PC-3 (cell line): ENCODE measurements at regions not wholly inside any gene's neighbourhood (a gene's known extent, or its start where the extent isn't known, plus 50 kb on each side); places are given as distances from the start of the nearest gene placed in this dataset.
A peak's percentile ranks its signal among the peaks of the same experiment; 100 is the strongest.

Experiments used
- ATAC-seq: fragments of 200-7000 bp; cut with Tn5 transposase; 2 replicates; pipeline ENCODE4 v1.9.1; 2020; ENCODE audit warnings: mild to moderate bottlenecking, moderate library complexity
- BruUV-seq: library from RNA; stranded (reverse); fragments of 400-500 nt; replicated peaks from 2 replicates; lab custom pipeline; 2021; lab: Mats Ljungman, UMichigan
- CTCF ChIA-PET: fragments of 300-600 bp; sonication (Branson Sonifier 250); formaldehyde crosslinking; loops from one replicate; lab custom pipeline; 2022; ENCODE audit warnings: antibody characterized with exemption; lab: Charles Lee
- POLR2A ChIA-PET: fragments of 300-600 bp; sonication (Branson Sonifier 250); formaldehyde crosslinking; loops from one replicate; lab custom pipeline; 2022; ENCODE audit warnings: antibody characterized with exemption; ENCODE audit not compliant: unreplicated experiment; lab: Charles Lee
- DNase-seq: peaks from one replicate; pipeline ENCODE4 v3.0.0-alpha.2; 2015
- H2AFZ ChIP-seq: fragments of 300-600 bp; sonication (generic); 2 replicates; pipeline ENCODE4 v1.6.0; 2016; ENCODE audit warnings: antibody characterized with exemption, low read length
- H3F3A ChIP-seq: fragments of 300-600 bp; sonication (generic); one replicate; pipeline ENCODE4 v1.6.0; 2017; ENCODE audit warnings: antibody characterized with exemption, low read length, control low read depth, mild to moderate bottlenecking; ENCODE audit not compliant: unreplicated experiment
- H3K27ac ChIP-seq: fragments of 300-600 bp; sonication (generic); 2 replicates; pipeline ENCODE4 v1.5.1; 2016; ENCODE audit warnings: mild to moderate bottlenecking, low read length
- H3K27me3 ChIP-seq: fragments of 300-600 bp; sonication (generic); 2 replicates; pipeline ENCODE4 v1.6.1; 2016; ENCODE audit warnings: low read length, mixed read lengths
- H3K36me3 ChIP-seq: fragments of 300-600 bp; sonication (generic); 2 replicates; pipeline ENCODE4 v1.6.1; 2016; ENCODE audit warnings: low read depth, mixed run types, low read length, mixed read lengths
- H3K4me1 ChIP-seq: fragments of 300-600 bp; sonication (generic); 2 replicates; pipeline ENCODE4 v1.5.1; 2016; ENCODE audit warnings: low read length; ENCODE audit not compliant: insufficient read depth
- H3K4me2 ChIP-seq: fragments of 300-600 bp; sonication (generic); 2 replicates; pipeline ENCODE4 v1.6.0; 2016; ENCODE audit warnings: low read length
- H3K4me3 ChIP-seq: fragments of 300-600 bp; sonication (generic); 2 replicates; pipeline ENCODE4 v1.5.1; 2016; ENCODE audit warnings: mild to moderate bottlenecking, low read length, mixed read lengths
- H3K79me2 ChIP-seq: fragments of 300-600 bp; sonication (generic); 2 replicates; pipeline ENCODE4 v1.6.1; 2017; ENCODE audit warnings: low read length, mixed read lengths
- H3K9ac ChIP-seq: fragments of 300-600 bp; sonication (generic); 2 replicates; pipeline ENCODE4 v1.6.0; 2016; ENCODE audit warnings: mild to moderate bottlenecking, low read length
- H3K9me2 ChIP-seq: fragments of 300-600 bp; sonication (generic); replicated peaks from 2 replicates; pipeline ENCODE4 v1.6.1; 2016; ENCODE audit warnings: mixed run types, low read length, mixed read lengths
- H3K9me3 ChIP-seq: fragments of 300-600 bp; sonication (generic); 2 replicates; pipeline ENCODE4 v1.6.1; 2016; ENCODE audit warnings: low read length, mixed read lengths
- H4K20me1 ChIP-seq: fragments of 300-600 bp; sonication (generic); 2 replicates; pipeline ENCODE4 v1.6.1; 2016; ENCODE audit warnings: low read length, mixed read lengths
- CTCF ChIP-seq: fragments of 300-600 bp; sonication (generic); conservative IDR thresholded peaks from 2 replicates; pipeline ENCODE4 v1.5.1; 2017; ENCODE audit warnings: antibody characterized with exemption, low read depth, mild to moderate bottlenecking, low read length
- EZH2 ChIP-seq: fragments of 300-600 bp; sonication (generic); IDR thresholded peaks from one replicate; pipeline ENCODE4 v1.6.1; 2017; ENCODE audit warnings: antibody characterized with exemption, mild to moderate bottlenecking, low read length; ENCODE audit not compliant: unreplicated experiment
- EZH2phosphoT487 ChIP-seq: fragments of 300-600 bp; sonication (generic); IDR thresholded peaks from 2 replicates; pipeline ENCODE4 v1.6.1; 2018; ENCODE audit warnings: mild to moderate bottlenecking, antibody characterized with exemption, low read length, borderline replicate concordance
- intact Hi-C: fragments of 100-400 bp; cut with micrococcal nuclease; formaldehyde crosslinking; loops from 2 replicates; pipeline ENCODE4 v1.9.0; 2023

DNA sequence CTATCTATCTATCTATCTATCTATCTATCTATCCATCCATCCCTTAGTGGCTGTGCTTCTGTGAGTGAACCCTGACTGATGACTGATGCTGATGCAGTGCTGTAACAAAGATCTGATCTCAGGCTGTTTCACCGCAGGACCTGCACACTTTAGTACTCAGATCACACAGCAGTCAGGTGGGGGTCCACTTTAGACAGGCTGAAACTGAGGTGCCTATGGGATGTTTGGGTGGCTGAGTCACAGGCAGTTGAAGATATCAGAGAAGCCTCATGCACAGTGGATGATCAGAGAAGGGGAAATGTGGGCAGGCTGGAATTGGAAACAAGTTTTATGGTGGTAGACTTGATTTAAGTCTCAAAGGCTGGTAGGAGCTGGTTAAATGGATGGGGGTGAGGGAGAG is 156.4 kb downstream of the INSIG2 start:
- ATAC-seq (no peak), DNase-seq (no peak)
- H3K4me2 ChIP-seq: no peak overlapping the region
- H3K27me3 ChIP-seq: no peaks in the 10 kb centered on the region
- H2AFZ ChIP-seq: no peak overlapping the region
- no peaks in the 10 kb centered on the region for H4K20me1 ChIP-seq
- no peaks in the 10 kb centered on the region for H3K9me3 ChIP-seq
- H3K27ac ChIP-seq: no peak overlapping the region
- ChIA-PET POLR2A (no interaction called here), CTCF (interaction anchor here (0.6 kb wide), 1 partner anchor 25 kb away, joined by 3 read pairs; no protein-coding TSS in a partner anchor)
- no peaks in the 10 kb centered on the region for H3K36me3 ChIP-seq
- no peaks in the 10 kb centered on the region for H3K79me2 ChIP-seq
- peaks cover 56% of the 10 kb centered on the region for H3K4me1 ChIP-seq
- no peaks in the 10 kb centered on the region for H3K9me2 ChIP-seq
- H3K9ac ChIP-seq: no peak overlapping the region
- BruUV-seq: no TSS peak
- intact Hi-C loops: loop anchor here (5.0 kb wide), 1 partner anchor 128 kb away; no protein-coding TSS in a partner anchor
- no peaks in the 10 kb centered on the region for H3F3A ChIP-seq
- H3K4me3 ChIP-seq: no peak overlapping the region
- TF ChIP-seq EZH2phosphoT487 (no peak), CTCF (no peak), EZH2 (no peak)

DNA sequence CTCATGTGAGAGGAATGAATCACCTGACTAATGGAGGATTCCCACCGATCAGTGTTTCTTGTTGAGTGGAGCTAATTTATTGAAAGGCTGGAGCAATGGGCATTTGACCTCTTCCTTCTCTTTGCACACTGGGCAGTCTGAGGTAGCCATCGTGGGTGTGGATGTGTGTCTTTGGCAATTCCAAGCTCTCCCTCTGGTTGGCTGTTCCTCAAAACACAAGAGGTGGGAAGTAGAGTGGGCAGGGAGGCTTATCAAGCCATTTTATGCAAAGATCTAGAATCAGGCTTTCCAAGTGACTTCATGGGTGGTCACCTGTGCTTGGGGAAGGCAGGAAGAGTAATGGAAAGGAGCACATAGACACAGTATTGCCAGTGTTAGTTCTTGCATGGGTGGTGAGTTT is 154.8 kb downstream of the INSIG2 start:
- H3K9me2 ChIP-seq: no peaks in the 10 kb centered on the region
- ATAC-seq: no peak
- H3K4me2 ChIP-seq: peak overlapping the region; percentile 55

More for the DNA sequence above, 154.8 kb downstream of the INSIG2 start:
- Histone ChIP-seq H3F3A (no peaks in the 10 kb centered on the region), H3K27me3 (no peaks in the 10 kb centered on the region), H2AFZ (no peak overlapping the region), H3K9me3 (no peaks in the 10 kb centered on the region), H3K9ac (no peak overlapping the region; the same call in 1 of the 2 replicates), H3K27ac (peak overlapping the region; percentile 76), H4K20me1 (no peaks in the 10 kb centered on the region), H3K79me2 (no peaks in the 10 kb centered on the region), H3K4me3 (no peak overlapping the region), H3K4me1 (peaks cover 46% of the 10 kb centered on the region), H3K36me3 (no peaks in the 10 kb centered on the region)
- ChIA-PET CTCF (interaction anchor here (1.0 kb wide), 1 partner anchor 196 kb away, joined by 4 read pairs; no protein-coding TSS in a partner anchor), POLR2A (no interaction called here)
- TF ChIP-seq EZH2: no peak
- TF ChIP-seq CTCF: no peak
- TF ChIP-seq EZH2phosphoT487: no peak
- no peak for DNase-seq
- intact Hi-C loops: loop anchor here (5.0 kb wide), 1 partner anchor 129 kb away; no protein-coding TSS in a partner anchor
- BruUV-seq: no TSS peak
